Thyroid gland (tissue), 4 donors: ENCODE measurements at regions not wholly inside any gene's neighbourhood (a gene's known extent, or its start where the extent isn't known, plus 50 kb on each side); places are given as distances from the start of the nearest gene placed in this dataset.

Source experiments
- CTCF ChIP-seq, 6 experiments: fragments of 200-600 bp in 3 of 6; fragments of 450-650 bp in 3 of 6; sonication (generic) in 3 of 6; IDR thresholded peaks; one replicate each; pipeline ENCODE4 v1.5.1; 2016 to 2019; ENCODE audit warnings: antibody characterized with exemption in 6 of 6, mild to moderate bottlenecking in 2 of 6, inconsistent platforms in 1 of 6, moderate library complexity in 1 of 6
- POLR2A ChIP-seq, 2 donors: fragments of 450-650 bp; IDR thresholded peaks; one replicate each; pipeline ENCODE4 v1.6.1; 2017; ENCODE audit warnings: antibody characterized with exemption in 2 of 2, mild to moderate bottlenecking in 2 of 2, moderate library complexity in 1 of 2

DNA sequence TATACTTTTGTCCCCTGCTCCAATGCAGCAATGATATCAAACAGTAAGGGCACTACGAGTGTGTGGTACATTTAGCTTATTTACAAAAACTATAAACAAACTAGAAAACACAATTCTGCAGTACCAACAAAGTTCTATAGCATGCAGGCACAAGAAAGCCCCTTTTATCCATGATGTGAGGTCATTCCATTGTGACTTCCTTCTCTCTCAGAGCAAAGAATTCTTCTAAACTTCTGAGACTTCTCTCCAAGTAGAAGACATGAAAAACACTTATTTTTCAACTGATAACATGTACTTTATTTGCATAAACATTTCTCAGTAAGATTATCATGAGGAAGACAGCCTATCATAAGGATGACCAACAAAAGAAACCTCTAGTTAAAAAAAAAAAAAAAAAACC is 569.8 kb downstream of the TLE1 start:
- TF ChIP-seq CTCF (IDR thresholded peaks at IDR 0.05) (no peak), POLR2A (IDR thresholded peaks at IDR 0.05) (no peak)
